ENCODE measurements at regions not wholly inside any gene's neighbourhood (a gene's known extent, or its start where the extent isn't known, plus 50 kb on each side); places are given as distances from the start of the nearest gene placed in this dataset.

GRCh38 chr4:141406237-141406636 is 185.5 kb downstream of the ZNF330 start:
- no peak for DNase-seq
- Histone ChIP-seq H3F3A (replicated peaks; ENCODE audit: insufficient read depth) (no peaks in the 10 kb centered on the region), H3K4me3 (ENCODE audit: low read depth in 2 of 2, low read length in 1 of 2) (no peak overlapping the region), H2AFZ (ENCODE audit: low read depth) (no peak overlapping the region), H3K27ac (ENCODE audit: low read depth in 2 of 2, low read length in 1 of 2) (no peak overlapping the region), H3K4me1 (ENCODE audit: control insufficient read depth in 1 of 2, insufficient read depth in 2 of 2, low read depth in 1 of 2, low read length in 1 of 2) (no peaks in the 10 kb centered on the region), H3K4me2 (no peak overlapping the region), H3K9me3 (no peaks in the 10 kb centered on the region), H3K79me2 (ENCODE audit: insufficient read depth) (no peaks in the 10 kb centered on the region), H4K20me1 (ENCODE audit: insufficient read depth) (no peaks in the 10 kb centered on the region), H3K27me3 (ENCODE audit: insufficient read depth) (no peaks in the 10 kb centered on the region), H3K9ac (no peak overlapping the region), H3K9me2 (no peaks in the 10 kb centered on the region), H3K36me3 (replicated peaks in 1 of 2; ENCODE audit: control insufficient read depth in 1 of 2, insufficient read depth in 2 of 2, low read length in 1 of 2) (no peaks in the 10 kb centered on the region)
- POLR2A ChIA-PET = no interaction called here
- CTCF ChIA-PET = no interaction called here
- TF ChIP-seq GABPA (IDR thresholded peaks at IDR 0.05; ENCODE audit: low read depth) = no peak
- no peak for TF ChIP-seq EZH2phosphoT487 (IDR thresholded peaks at IDR 0.05; ENCODE audit: borderline replicate concordance, low read depth)
- no peak for TF ChIP-seq RCOR1 (IDR thresholded peaks at IDR 0.05; ENCODE audit: low read length)
- no peak for TF ChIP-seq FOXJ3 (CRISPR knock-in tag; IDR thresholded peaks at IDR 0.05)
- TF ChIP-seq MXI1 (IDR thresholded peaks at IDR 0.05; ENCODE audit: low read depth, low read length) = no peak
- no peak for TF ChIP-seq NRF1 (IDR thresholded peaks at IDR 0.05; ENCODE audit: low read depth, low read length)
- no peak for TF ChIP-seq POLR2AphosphoS5 (IDR thresholded peaks at IDR 0.05; ENCODE audit: low read depth, low read length)
- no peak for TF ChIP-seq TAF1 (IDR thresholded peaks at IDR 0.05; ENCODE audit: borderline replicate concordance, low read depth, low read length)
- TF ChIP-seq ELF1 (IDR thresholded peaks at IDR 0.05) = no peak
- no peak for TF ChIP-seq RFX5 (IDR thresholded peaks at IDR 0.05; ENCODE audit: low read length)
- TF ChIP-seq EP300 (IDR thresholded peaks at IDR 0.05; ENCODE audit: borderline replicate concordance in 1 of 2, low read depth in 1 of 2, low read length in 1 of 2) = no peak

GRCh38 chr4:141409556-141409955 is 188.9 kb downstream of the ZNF330 start:
- no peak overlapping the region for H3K27ac ChIP-seq (ENCODE audit: low read depth in 2 of 2, low read length in 1 of 2)
- H2AFZ ChIP-seq (ENCODE audit: low read depth) = no peak overlapping the region
- H3K4me1 ChIP-seq (ENCODE audit: control insufficient read depth in 1 of 2, insufficient read depth in 2 of 2, low read depth in 1 of 2, low read length in 1 of 2) = peaks cover 0 to 3% of the 10 kb centered on the region in 2 experiments; a peak in 1 of 4 replicates
- H3K79me2 ChIP-seq (ENCODE audit: insufficient read depth) = no peaks in the 10 kb centered on the region
- no peaks in the 10 kb centered on the region for H4K20me1 ChIP-seq (ENCODE audit: insufficient read depth)
- TF ChIP-seq RFX5 (IDR thresholded peaks at IDR 0.05; ENCODE audit: low read length) (no peak), GATA2 (CRISPR knock-in tag; IDR thresholded peaks at IDR 0.05) (no peak), SIN3A (IDR thresholded peaks at IDR 0.05; ENCODE audit: borderline replicate concordance, low read depth, low read length) (no peak), ZBTB33 (IDR thresholded peaks at IDR 0.05; ENCODE audit: borderline replicate concordance, low read depth) (no peak), PBX3 (IDR thresholded peaks at IDR 0.05) (no peak), FOXJ3 (CRISPR knock-in tag; IDR thresholded peaks at IDR 0.05) (no peak), YY1 (IDR thresholded peaks at IDR 0.05; ENCODE audit: low read depth) (no peak), MXI1 (IDR thresholded peaks at IDR 0.05; ENCODE audit: low read depth, low read length) (no peak), FOXM1 (IDR thresholded peaks at IDR 0.05; ENCODE audit: low read depth) (no peak), NRF1 (IDR thresholded peaks at IDR 0.05; ENCODE audit: low read depth, low read length) (no peak), MAX (IDR thresholded peaks at IDR 0.05; ENCODE audit: low read depth) (no peak), SMC3 (IDR thresholded peaks at IDR 0.05; ENCODE audit: low read depth, low read length) (no peak), TCF12 (IDR thresholded peaks at IDR 0.05) (no peak), IRF3 (IDR thresholded peaks at IDR 0.05; ENCODE audit: low read depth, low read length) (no peak), CHD2 (IDR thresholded peaks at IDR 0.05; ENCODE audit: low read length, partially characterized antibody) (no peak), POLR2AphosphoS5 (IDR thresholded peaks at IDR 0.05; ENCODE audit: low read depth, low read length) (no peak)
- 94% methylated on average over 5 of the region's 5 CpGs for WGBS (ENCODE audit: low lambda C conversion rate)
- DNase-seq = no peak
- CTCF ChIA-PET = no interaction called here
- POLR2A ChIA-PET = no interaction called here
- no peaks in the 10 kb centered on the region for H3K9me3 ChIP-seq
- no peaks in the 10 kb centered on the region for H3K27me3 ChIP-seq (ENCODE audit: insufficient read depth)
- no peaks in the 10 kb centered on the region for H3K9me2 ChIP-seq
- no peaks in the 10 kb centered on the region for H3K36me3 ChIP-seq (replicated peaks in 1 of 2; ENCODE audit: control insufficient read depth in 1 of 2, insufficient read depth in 2 of 2, low read length in 1 of 2)
- no peak overlapping the region for H3K4me3 ChIP-seq (ENCODE audit: low read depth in 2 of 2, low read length in 1 of 2)
- no peak overlapping the region for H3K9ac ChIP-seq
- no peak overlapping the region for H3K4me2 ChIP-seq
- no peaks in the 10 kb centered on the region for H3F3A ChIP-seq (replicated peaks; ENCODE audit: insufficient read depth)

Data from SK-N-SH (cell line).